ENCODE measurements at regions not wholly inside any gene's neighbourhood (a gene's known extent, or its start where the extent isn't known, plus 50 kb on each side); places are given as distances from the start of the nearest gene placed in this dataset.
A peak's percentile ranks its signal among the peaks of the same experiment; 100 is the strongest.

DNA sequence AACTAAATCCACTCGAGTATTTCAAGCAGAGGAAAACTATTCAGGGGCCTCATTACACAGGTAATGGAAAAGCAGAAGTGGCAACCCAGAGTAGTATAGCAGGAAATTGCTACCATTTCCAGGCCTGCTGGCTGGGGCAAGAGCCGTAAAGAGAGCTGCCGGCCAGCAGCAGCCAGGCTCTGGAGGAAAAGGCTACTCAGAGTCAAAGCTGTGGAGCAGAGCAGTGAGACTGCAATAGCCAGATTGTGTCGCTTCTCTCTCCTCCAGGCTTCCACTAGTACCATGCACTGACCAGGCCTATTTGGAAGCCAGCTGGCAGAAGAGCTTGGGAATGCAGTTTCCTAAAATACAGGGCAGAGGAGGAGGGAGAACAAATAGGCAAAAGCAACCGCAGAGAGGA lies 155.5 kb downstream of the OMA1 start:
- Histone ChIP-seq H3K9me3 (replicated peaks; ENCODE audit: control insufficient read depth, insufficient read depth, low read depth, low read length) (no peaks in the 10 kb centered on the region), H3K4me3 (no peak overlapping the region), H2AFZ (ENCODE audit: low read depth, low read length) (no peak overlapping the region), H3K4me1 (replicated peaks in 1 of 2; ENCODE audit: control insufficient read depth in 2 of 2, insufficient read depth in 2 of 2, low read length in 2 of 2) (no peaks in the 10 kb centered on the region), H3K36me3 (ENCODE audit: control insufficient read depth, insufficient read depth, low read length) (no peaks in the 10 kb centered on the region), H4K20me1 (replicated peaks; ENCODE audit: control insufficient read depth, insufficient read depth, low read length) (no peaks in the 10 kb centered on the region), H3K9me1 (ENCODE audit: control insufficient read depth, insufficient read depth, low read length) (no peaks in the 10 kb centered on the region), H3K79me2 (ENCODE audit: control insufficient read depth, insufficient read depth, low read length) (no peaks in the 10 kb centered on the region), H3K4me2 (ENCODE audit: insufficient read depth, low read length) (no peak overlapping the region), H3K9ac (ENCODE audit: insufficient read depth in 1 of 2, low read depth in 2 of 2, low read length in 2 of 2) (no peak overlapping the region), H3K27me3 (ENCODE audit: control insufficient read depth in 2 of 2, insufficient read depth in 2 of 2, low read length in 2 of 2) (peaks cover 4 to 5% of the 10 kb centered on the region in 2 experiments; a peak in 3 of 5 replicates), H3K27ac (ENCODE audit: extremely low read depth, low read depth, low read length) (no peak overlapping the region)
- in situ Hi-C loops (cut with MboI) (no loop called here), intact Hi-C loops (cut with micrococcal nuclease) (loop anchor here (10.0 kb wide), 1 partner anchor 146 kb away; no protein-coding TSS in a partner anchor)
- ATAC-seq, result no peak
- TF ChIP-seq TAL1 (IDR thresholded peaks at IDR 0.05) (no peak), SPI1 (IDR thresholded peaks at IDR 0.05; ENCODE audit: borderline replicate concordance, low read depth, low read length) (peak; percentile 41; the same call in 1 of the 2 replicates)
- no peak for DNase-seq (ENCODE audit: extremely low read depth in 1 of 4, low spot score in 3 of 4)
- 3% methylated on average over 5 of the region's 5 CpGs for WGBS (ENCODE audit: insufficient coverage, low coverage, missing lambda C conversion rate)
- no peak for FAIRE-seq
- ChIA-PET CTCF (ENCODE audit: low intra/inter-chr PET ratio) (no interaction called here), POLR2A (interaction anchor here (0.6 to 0.9 kb wide), 3 partner anchors 12 to 30 kb away, joined by 3 read pairs; no protein-coding TSS in a partner anchor)
- BruUV-seq (replicated peaks), result no TSS peak

DNA sequence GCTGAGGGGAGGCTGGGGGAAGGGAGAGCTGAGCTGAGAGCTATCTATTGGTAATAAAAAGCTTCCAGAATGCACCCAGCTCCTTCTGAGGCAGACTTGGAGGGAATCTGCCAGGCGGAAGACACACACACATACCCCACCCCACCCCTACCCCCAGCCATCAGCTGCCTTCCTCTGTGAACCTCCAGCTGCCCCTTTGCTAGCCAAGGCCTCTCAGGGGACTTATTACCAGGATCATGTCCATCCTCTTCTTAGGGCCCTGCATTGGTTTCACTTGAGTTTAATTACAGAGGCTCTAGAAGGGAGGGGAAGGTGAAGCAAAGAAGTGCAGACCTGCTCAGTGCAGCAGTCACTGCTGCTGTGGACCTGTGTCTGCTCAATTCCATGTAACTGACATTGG lies 156.4 kb downstream of the OMA1 start:
- H3K9me3 ChIP-seq (replicated peaks; ENCODE audit: control insufficient read depth, insufficient read depth, low read depth, low read length), result no peaks in the 10 kb centered on the region
- peaks cover 3 to 4% of the 10 kb centered on the region in 2 experiments; a peak in 2 of 5 replicates for H3K27me3 ChIP-seq (ENCODE audit: control insufficient read depth in 2 of 2, insufficient read depth in 2 of 2, low read length in 2 of 2)
- CTCF ChIA-PET (ENCODE audit: low intra/inter-chr PET ratio), result no interaction called here
- no peak for ATAC-seq
- no peaks in the 10 kb centered on the region for H3K36me3 ChIP-seq (ENCODE audit: control insufficient read depth, insufficient read depth, low read length)
- no peaks in the 10 kb centered on the region for H3K9me1 ChIP-seq (ENCODE audit: control insufficient read depth, insufficient read depth, low read length)
- BruUV-seq (replicated peaks), result no TSS peak
- no peaks in the 10 kb centered on the region for H4K20me1 ChIP-seq (replicated peaks; ENCODE audit: control insufficient read depth, insufficient read depth, low read length)
- intact Hi-C loops (cut with micrococcal nuclease), result loop anchor here (10.0 kb wide), 1 partner anchor 145 kb away; no protein-coding TSS in a partner anchor
- FAIRE-seq, result no peak
- in situ Hi-C loops (cut with MboI), result no loop called here
- no peak overlapping the region for H3K4me3 ChIP-seq
- no peak overlapping the region for H2AFZ ChIP-seq (ENCODE audit: low read depth, low read length)
- H3K4me2 ChIP-seq (ENCODE audit: insufficient read depth, low read length), result no peak overlapping the region
- no peak overlapping the region for H3K27ac ChIP-seq (ENCODE audit: extremely low read depth, low read depth, low read length)
- no peaks in the 10 kb centered on the region for H3K79me2 ChIP-seq (ENCODE audit: control insufficient read depth, insufficient read depth, low read length)
- no peak overlapping the region for H3K9ac ChIP-seq (ENCODE audit: insufficient read depth in 1 of 2, low read depth in 2 of 2, low read length in 2 of 2)
- POLR2A ChIA-PET, result interaction anchor here (0.6 to 0.9 kb wide), 2 partner anchors 15 to 22 kb away, joined by 3 to 4 read pairs; no protein-coding TSS in a partner anchor
- H3K4me1 ChIP-seq (replicated peaks in 1 of 2; ENCODE audit: control insufficient read depth in 2 of 2, insufficient read depth in 2 of 2, low read length in 2 of 2), result no peaks in the 10 kb centered on the region
- DNase-seq (ENCODE audit: extremely low read depth in 1 of 4, low spot score in 3 of 4), result no peak
- 0% methylated on average over 1 of the region's 1 CpG for WGBS (ENCODE audit: insufficient coverage, low coverage, missing lambda C conversion rate)
- TF ChIP-seq PPARD (CRISPR knock-in tag; IDR thresholded peaks at IDR 0.05) (no peak), ZNF778 (CRISPR knock-in tag; IDR thresholded peaks at IDR 0.05) (no peak), ASH1L (IDR thresholded peaks at IDR 0.05; ENCODE audit: borderline replicate concordance, low read depth, partially characterized antibody) (no peak), ZNF699 (CRISPR knock-in tag; IDR thresholded peaks at IDR 0.05; ENCODE audit: insufficient replicate concordance) (no peak), SETDB1 (IDR thresholded peaks at IDR 0.05; ENCODE audit: low read length) (no peak), POLR2G (IDR thresholded peaks at IDR 0.05; ENCODE audit: low read depth, low read length) (no peak), GABPB1 (CRISPR knock-in tag; IDR thresholded peaks at IDR 0.05) (no peak), TCF7L2 (IDR thresholded peaks at IDR 0.05; ENCODE audit: low read depth, low read length) (no peak), ZFP30 (CRISPR knock-in tag; IDR thresholded peaks at IDR 0.05; ENCODE audit: borderline replicate concordance) (no peak)
- TF ChIP-seq, protein P1, sequence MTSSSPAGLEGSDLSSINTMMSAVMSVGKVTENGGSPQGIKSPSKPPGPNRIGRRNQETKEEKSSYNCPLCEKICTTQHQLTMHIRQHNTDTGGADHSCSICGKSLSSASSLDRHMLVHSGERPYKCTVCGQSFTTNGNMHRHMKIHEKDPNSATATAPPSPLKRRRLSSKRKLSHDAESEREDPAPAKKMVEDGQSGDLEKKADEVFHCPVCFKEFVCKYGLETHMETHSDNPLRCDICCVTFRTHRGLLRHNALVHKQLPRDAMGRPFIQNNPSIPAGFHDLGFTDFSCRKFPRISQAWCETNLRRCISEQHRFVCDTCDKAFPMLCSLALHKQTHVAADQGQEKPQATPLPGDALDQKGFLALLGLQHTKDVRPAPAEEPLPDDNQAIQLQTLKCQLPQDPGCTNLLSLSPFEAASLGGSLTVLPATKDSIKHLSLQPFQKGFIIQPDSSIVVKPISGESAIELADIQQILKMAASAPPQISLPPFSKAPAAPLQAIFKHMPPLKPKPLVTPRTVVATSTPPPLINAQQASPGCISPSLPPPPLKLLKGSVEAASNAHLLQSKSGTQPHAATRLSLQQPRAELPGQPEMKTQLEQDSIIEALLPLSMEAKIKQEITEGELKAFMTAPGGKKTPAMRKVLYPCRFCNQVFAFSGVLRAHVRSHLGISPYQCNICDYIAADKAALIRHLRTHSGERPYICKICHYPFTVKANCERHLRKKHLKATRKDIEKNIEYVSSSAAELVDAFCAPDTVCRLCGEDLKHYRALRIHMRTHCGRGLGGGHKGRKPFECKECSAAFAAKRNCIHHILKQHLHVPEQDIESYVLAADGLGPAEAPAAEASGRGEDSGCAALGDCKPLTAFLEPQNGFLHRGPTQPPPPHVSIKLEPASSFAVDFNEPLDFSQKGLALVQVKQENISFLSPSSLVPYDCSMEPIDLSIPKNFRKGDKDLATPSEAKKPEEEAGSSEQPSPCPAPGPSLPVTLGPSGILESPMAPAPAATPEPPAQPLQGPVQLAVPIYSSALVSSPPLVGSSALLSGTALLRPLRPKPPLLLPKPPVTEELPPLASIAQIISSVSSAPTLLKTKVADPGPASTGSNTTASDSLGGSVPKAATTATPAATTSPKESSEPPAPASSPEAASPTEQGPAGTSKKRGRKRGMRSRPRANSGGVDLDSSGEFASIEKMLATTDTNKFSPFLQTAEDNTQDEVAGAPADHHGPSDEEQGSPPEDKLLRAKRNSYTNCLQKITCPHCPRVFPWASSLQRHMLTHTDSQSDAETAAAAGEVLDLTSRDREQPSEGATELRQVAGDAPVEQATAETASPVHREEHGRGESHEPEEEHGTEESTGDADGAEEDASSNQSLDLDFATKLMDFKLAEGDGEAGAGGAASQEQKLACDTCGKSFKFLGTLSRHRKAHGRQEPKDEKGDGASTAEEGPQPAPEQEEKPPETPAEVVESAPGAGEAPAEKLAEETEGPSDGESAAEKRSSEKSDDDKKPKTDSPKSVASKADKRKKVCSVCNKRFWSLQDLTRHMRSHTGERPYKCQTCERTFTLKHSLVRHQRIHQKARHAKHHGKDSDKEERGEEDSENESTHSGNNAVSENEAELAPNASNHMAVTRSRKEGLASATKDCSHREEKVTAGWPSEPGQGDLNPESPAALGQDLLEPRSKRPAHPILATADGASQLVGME (CRISPR knock-in tag; IDR thresholded peaks at IDR 0.05), result no peak

All from K562 (cell line).